Astrocyte (in vitro differentiated cells and primary cell): ENCODE measurements at regions not wholly inside any gene's neighbourhood (a gene's known extent, or its start where the extent isn't known, plus 50 kb on each side); places are given as distances from the start of the nearest gene placed in this dataset.

Experiments
- CTCF ChIP-seq: IDR thresholded peaks from 2 replicates; pipeline ENCODE4 v1.5.1; 2011; ENCODE audit warnings: low read depth, mild to moderate bottlenecking, inconsistent platforms, low read length, moderate library complexity; ENCODE audit not compliant: insufficient read depth
- EZH2 ChIP-seq: IDR thresholded peaks from 2 replicates; pipeline ENCODE4 v1.6.1; 2012; ENCODE audit warnings: mild to moderate bottlenecking, low read length, inconsistent platforms; ENCODE audit not compliant: insufficient read depth

GRCh38 chr15:95603802-95604201 lies 726.7 kb upstream of the NR2F2 start:
- TF ChIP-seq CTCF = no peak
- TF ChIP-seq EZH2 = no peak
